AML-193 (cell line): ENCODE measurements at regions not wholly inside any gene's neighbourhood (a gene's known extent, or its start where the extent isn't known, plus 50 kb on each side); places are given as distances from the start of the nearest gene placed in this dataset.
"Not testable (repeated sequence)": the region's sequence is repeated elsewhere in the genome, so short reads cannot be mapped to it uniquely, and the experiment has no call there.

Experiments used
- DNase-seq, 2 experiments: peaks; one replicate each; lab custom pipeline; 2025; lab: John Stamatoyannopoulos, UW

GRCh38 chrX:65883556-65883955 lies 156.3 kb downstream of the VSIG4 start:
- no peak for DNase-seq

GRCh38 chrX:65879977-65880799 lies 159.7 kb downstream of the VSIG4 start:
- DNase-seq: no peak

- DNase-seq: no peak
Observed at GRCh38 chrX:65878456-65878855, 161.4 kb downstream of the VSIG4 start.

- DNase-seq: no peak
Observed at GRCh38 chrX:65877953-65878352, 161.9 kb downstream of the VSIG4 start.

- not testable (repeated sequence) for DNase-seq
Observed at GRCh38 chrX:65875614-65876013, 164.3 kb downstream of the VSIG4 start.

GRCh38 chrX:65874765-65875164 lies 165.1 kb downstream of the VSIG4 start:
- DNase-seq: no peak

GRCh38 chrX:65874110-65874509 lies 165.8 kb downstream of the VSIG4 start:
- DNase-seq: no peak

- DNase-seq: no peak
Observed at GRCh38 chrX:65873385-65873784, 166.5 kb downstream of the VSIG4 start.

GRCh38 chrX:65871671-65872311 lies 168.1 kb downstream of the VSIG4 start:
- no peak for DNase-seq

- not testable (repeated sequence) for DNase-seq
Observed at GRCh38 chrX:65870544-65870943, 169.3 kb downstream of the VSIG4 start.

- no peak for DNase-seq
Observed at GRCh38 chrX:65866773-65867172, 173.1 kb downstream of the VSIG4 start.

- DNase-seq: no peak
Observed at GRCh38 chrX:65866146-65866545, 173.7 kb downstream of the VSIG4 start.

- no peak for DNase-seq
Observed at GRCh38 chrX:65862638-65863037, 177.2 kb downstream of the VSIG4 start.

- DNase-seq: no peak
Observed at GRCh38 chrX:65859299-65859698, 180.6 kb downstream of the VSIG4 start.

GRCh38 chrX:65854437-65854836 lies 185.4 kb downstream of the VSIG4 start:
- not testable (repeated sequence) for DNase-seq

GRCh38 chrX:65851306-65851705 lies 183.9 kb downstream of the MSN start:
- not testable (repeated sequence) for DNase-seq

GRCh38 chrX:65850821-65851220 lies 183.4 kb downstream of the MSN start:
- DNase-seq: not testable (repeated sequence)

- DNase-seq: no peak
Observed at GRCh38 chrX:65846974-65847373, 179.5 kb downstream of the MSN start.

- DNase-seq: no peak
Observed at GRCh38 chrX:65841263-65841662, 173.8 kb downstream of the MSN start.

GRCh38 chrX:65838674-65839073 lies 171.2 kb downstream of the MSN start:
- no peak for DNase-seq

GRCh38 chrX:65837875-65838549 lies 170.6 kb downstream of the MSN start:
- peak in 1 of 2 experiments; percentile 22 for DNase-seq

- no peak for DNase-seq
Observed at GRCh38 chrX:65831268-65831667, 163.8 kb downstream of the MSN start.

- no peak for DNase-seq
Observed at GRCh38 chrX:65828599-65828998, 161.1 kb downstream of the MSN start.
